Panc1 (cell line): ENCODE measurements at regions not wholly inside any gene's neighbourhood (a gene's known extent, or its start where the extent isn't known, plus 50 kb on each side); places are given as distances from the start of the nearest gene placed in this dataset.

Experiments
- POLR2AphosphoS5 ChIP-seq: IDR thresholded peaks from 2 replicates; pipeline ENCODE4 v1.6.1; 2012; ENCODE audit warnings: mild to moderate bottlenecking, low read depth, low read length, moderate library complexity
- TF ChIP-seq, protein P1 (sequence below): fragments of 450-650 bp; IDR thresholded peaks from 2 replicates; pipeline ENCODE4 v1.5.1; 2017; ENCODE audit warnings: mild to moderate bottlenecking
- TF ChIP-seq, protein P2 (sequence below), 2 experiments: IDR thresholded peaks; 2 replicates each; pipeline ENCODE4 v1.6.1; 2011 to 2012; ENCODE audit warnings: low read depth in 2 of 2, control low read depth in 1 of 2, low read length in 1 of 2, mild to moderate bottlenecking in 1 of 2, moderate library complexity in 1 of 2; ENCODE audit not compliant: insufficient read depth in 1 of 2

GRCh38 chr5:61635271-61635670 is 303.2 kb downstream of the ZSWIM6 start:
- TF ChIP-seq, protein P1, sequence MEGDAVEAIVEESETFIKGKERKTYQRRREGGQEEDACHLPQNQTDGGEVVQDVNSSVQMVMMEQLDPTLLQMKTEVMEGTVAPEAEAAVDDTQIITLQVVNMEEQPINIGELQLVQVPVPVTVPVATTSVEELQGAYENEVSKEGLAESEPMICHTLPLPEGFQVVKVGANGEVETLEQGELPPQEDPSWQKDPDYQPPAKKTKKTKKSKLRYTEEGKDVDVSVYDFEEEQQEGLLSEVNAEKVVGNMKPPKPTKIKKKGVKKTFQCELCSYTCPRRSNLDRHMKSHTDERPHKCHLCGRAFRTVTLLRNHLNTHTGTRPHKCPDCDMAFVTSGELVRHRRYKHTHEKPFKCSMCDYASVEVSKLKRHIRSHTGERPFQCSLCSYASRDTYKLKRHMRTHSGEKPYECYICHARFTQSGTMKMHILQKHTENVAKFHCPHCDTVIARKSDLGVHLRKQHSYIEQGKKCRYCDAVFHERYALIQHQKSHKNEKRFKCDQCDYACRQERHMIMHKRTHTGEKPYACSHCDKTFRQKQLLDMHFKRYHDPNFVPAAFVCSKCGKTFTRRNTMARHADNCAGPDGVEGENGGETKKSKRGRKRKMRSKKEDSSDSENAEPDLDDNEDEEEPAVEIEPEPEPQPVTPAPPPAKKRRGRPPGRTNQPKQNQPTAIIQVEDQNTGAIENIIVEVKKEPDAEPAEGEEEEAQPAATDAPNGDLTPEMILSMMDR = no peak
- no peak for TF ChIP-seq POLR2AphosphoS5
- TF ChIP-seq, protein P2, sequence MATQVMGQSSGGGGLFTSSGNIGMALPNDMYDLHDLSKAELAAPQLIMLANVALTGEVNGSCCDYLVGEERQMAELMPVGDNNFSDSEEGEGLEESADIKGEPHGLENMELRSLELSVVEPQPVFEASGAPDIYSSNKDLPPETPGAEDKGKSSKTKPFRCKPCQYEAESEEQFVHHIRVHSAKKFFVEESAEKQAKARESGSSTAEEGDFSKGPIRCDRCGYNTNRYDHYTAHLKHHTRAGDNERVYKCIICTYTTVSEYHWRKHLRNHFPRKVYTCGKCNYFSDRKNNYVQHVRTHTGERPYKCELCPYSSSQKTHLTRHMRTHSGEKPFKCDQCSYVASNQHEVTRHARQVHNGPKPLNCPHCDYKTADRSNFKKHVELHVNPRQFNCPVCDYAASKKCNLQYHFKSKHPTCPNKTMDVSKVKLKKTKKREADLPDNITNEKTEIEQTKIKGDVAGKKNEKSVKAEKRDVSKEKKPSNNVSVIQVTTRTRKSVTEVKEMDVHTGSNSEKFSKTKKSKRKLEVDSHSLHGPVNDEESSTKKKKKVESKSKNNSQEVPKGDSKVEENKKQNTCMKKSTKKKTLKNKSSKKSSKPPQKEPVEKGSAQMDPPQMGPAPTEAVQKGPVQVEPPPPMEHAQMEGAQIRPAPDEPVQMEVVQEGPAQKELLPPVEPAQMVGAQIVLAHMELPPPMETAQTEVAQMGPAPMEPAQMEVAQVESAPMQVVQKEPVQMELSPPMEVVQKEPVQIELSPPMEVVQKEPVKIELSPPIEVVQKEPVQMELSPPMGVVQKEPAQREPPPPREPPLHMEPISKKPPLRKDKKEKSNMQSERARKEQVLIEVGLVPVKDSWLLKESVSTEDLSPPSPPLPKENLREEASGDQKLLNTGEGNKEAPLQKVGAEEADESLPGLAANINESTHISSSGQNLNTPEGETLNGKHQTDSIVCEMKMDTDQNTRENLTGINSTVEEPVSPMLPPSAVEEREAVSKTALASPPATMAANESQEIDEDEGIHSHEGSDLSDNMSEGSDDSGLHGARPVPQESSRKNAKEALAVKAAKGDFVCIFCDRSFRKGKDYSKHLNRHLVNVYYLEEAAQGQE (IDR thresholded peaks at IDR 0.05; ENCODE audit: insufficient read depth in 1 of 2, low read depth in 2 of 2, low read length in 1 of 2) = no peak
